Inflammatory macrophage treated with lipopolysaccharide for 1 hour (primary cell): ENCODE measurements at regions not wholly inside any gene's neighbourhood (a gene's known extent, or its start where the extent isn't known, plus 50 kb on each side); places are given as distances from the start of the nearest gene placed in this dataset.

Experiments used
- DNase-seq, 2 donors: peaks; one replicate each; pipeline ENCODE4 v3.0.0-alpha.2; 2020 to 2022

DNA sequence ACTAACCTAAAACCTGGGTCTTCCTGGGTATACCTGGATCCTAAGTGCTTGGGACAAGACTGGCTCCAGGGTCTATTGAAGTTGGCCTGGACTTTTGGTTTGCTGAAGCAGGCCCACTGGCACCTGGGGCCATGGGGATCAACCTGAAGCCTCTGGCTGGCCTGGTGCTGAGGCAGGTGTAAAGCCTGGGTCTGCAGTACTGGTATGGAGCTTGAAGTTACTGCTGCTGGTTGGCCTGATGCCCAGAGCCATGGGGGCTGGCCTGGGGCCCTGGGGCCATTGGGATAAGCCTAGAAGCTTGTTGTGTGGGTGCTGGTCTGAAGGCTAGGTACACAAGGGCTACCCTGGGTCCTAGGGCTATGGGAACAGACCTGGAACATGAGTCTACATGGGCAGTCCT, 743.2 kb upstream of the GRIA3 start:
- DNase-seq: no peak

DNA sequence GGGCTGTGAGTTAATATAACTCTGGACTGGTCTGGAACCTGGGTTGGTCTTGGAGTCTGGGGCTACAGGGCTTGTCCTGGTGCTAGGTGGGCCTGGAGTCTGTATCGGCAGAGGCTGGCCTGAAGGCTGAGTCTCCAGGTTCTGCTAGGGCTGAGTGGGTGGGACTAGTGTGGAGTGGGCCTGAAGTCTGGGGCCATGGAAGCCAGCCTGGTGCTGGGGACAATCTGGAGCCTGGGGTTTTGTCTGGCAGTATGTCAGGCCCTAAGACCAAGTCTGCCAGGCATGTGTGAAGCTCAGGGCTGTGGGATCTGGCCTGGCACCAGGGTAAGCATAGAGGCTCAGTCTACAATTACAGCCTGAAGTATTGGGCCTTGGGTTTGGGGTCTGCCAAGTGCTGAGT, 742.6 kb upstream of the GRIA3 start:
- no peak for DNase-seq

DNA sequence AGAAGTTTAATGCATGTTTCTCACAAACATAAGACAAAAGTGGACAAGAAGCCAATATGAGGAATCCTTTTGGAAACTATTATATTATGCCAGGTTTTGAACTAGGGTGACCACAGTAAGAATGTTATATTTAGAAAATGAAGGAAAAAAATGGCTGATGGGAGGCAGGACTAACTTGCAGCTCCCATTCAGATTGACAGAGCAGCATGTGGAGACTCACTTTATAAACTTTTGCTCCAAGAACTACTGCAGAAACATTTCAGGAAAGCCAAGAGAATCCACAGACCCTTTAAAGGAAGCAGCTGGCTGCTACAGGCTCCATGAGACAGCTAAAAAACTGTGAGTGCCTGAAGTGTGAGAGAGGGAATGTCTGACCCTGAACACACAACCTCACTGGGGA, 738.6 kb upstream of the GRIA3 start:
- no peak for DNase-seq

DNA sequence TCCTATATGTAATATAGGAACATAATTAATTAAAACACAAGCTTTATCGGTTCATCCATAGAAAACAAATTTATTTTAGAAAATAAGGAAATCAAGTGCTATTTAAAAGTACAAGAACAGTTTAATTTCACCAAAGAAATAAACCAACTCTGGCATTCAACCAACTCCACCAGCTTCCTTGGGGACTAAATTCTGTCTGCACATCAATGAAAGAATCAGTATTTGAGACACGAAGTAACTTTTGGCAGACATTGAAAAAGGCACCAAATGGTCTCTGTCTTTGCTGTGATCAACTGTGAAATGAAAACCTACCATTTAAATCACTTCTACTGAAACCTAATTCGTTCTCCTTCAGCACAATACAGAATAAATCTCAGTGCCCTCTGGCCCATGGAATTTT, 719.7 kb upstream of the GRIA3 start:
- no peak for DNase-seq

DNA sequence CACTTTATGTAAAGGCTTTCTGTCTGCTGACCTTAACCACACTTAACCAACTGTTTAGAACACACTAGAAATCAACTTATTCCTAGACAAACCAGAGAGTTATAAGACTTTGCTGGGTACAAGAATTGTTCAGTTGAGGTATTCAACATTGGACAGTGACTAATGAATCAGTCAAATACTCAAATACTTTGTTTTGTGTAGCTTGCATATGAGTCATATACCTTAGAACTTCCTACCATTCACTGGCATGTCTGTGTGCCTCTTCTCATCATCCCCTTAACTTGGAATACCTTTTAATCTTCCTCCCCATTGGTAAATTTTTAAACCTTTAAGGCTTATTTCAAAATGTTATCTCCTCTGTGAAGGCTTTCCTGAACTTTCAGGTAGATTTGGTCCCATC, 708.8 kb upstream of the GRIA3 start:
- no peak for DNase-seq

DNA sequence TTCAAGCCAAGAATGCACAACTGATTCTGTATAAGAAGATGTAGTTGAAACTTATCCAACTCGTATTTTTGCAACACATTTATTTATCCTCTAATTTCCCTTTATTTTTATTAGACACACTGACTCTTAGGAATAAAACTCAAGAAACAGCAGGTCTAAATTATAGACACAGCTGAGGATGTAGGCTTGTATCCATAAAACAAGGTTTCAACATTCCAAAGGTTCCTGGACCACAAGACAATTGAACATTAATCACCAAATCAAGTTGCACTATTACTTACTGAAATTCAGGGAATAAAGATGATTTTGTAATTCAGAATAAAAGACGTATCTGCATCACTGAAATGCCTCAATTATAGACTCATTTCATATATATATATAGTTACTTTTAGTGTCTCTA, 683.5 kb upstream of the GRIA3 start:
- DNase-seq: no peak

DNA sequence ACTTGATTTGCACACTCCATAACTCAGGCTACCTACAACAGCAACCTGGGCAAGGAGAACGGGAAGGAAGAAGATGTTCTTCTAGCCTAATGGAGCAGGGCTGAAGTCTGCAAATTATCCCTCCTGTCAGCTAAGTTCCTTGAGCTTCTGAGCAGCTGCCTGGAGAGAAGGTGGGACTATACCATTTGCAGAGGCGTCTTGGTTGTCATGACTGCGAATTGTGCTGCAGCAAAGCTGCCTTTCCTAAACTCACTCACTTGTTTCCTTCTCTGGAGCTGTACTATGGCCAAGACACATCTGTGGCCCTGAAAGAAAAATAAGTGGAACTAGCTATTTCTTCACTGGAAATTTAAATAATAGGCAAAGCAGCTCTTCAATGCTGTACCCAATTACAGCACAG, 682.4 kb upstream of the GRIA3 start:
- no peak for DNase-seq

DNA sequence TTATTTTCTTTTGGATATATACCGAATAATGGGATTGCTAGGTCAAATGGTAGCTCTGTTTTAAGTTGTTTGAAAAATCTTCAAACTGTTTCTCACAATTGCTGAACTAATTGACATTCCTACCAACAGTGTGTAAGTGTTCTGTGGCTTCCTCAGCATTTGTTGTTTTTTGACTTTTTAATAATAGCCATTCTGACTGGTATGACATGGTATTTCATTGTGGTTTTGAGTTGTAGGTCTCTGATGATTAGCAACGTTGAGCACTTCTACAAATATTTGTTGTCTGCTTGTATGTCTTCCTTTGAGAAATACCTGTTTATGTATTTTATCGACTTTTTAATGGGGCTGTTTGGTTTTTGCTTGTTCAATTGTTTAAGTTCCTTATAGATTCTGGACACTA, 680.1 kb upstream of the GRIA3 start:
- DNase-seq: no peak

DNA sequence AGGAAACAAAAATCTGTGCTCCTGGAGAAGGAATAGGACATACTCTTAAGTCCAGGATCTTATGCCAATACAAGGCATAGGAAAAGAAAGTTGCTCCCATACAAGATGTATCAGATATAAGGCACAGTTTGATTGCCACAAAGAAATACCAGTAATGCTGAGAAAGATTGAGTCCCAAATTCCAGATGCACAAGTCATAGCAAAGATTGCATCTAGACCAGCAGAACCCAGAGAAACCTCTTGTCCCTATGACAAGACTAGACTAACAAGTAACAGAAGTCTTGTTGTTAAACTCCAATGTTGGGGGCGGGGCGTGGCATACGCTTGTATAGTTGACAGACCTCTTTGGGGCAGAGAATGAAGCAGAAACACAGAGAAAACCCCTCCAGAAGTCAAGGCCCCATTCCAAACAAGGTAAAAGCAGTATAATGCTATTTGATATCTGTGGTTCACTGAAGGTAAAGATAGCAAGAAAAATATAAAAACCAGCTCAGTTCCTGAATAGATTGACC, 671.5 kb upstream of the GRIA3 start:
- no peak for DNase-seq

DNA sequence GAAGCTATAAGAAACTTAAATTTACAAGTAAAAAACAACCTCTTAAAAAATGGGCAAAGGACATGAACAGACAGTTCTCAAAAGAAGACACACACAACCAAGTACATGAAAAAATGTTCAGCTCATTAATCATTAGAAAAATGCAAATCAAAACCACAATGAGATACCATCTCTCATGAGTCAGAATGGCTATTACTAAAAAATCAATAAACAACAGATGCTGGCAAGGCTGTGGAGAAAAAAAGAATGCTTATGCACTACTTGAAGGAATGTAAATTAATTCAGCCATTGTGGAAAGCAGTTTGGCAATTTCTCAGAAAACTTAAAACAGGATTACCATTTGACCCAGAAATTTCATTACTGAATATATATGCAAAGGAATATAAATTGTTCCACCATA, 666.3 kb upstream of the GRIA3 start:
- DNase-seq: no peak

DNA sequence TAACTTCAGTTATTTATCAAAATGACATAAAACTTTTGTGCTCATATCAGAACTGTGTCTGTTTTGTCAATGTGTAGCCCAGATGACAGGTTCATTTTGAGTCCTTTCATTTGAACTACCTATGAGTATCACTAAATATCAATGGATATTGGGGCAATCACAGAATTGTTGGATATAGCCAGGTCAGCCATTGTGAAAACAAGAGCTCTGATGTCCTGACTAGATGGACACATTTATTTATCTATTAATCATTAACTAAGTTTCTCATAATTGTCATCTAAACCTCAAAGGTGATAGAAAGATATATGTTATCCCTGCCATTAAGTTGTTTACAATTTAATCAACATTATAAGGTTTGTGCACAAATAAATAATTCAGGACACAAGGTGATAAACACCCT, 638.3 kb upstream of the GRIA3 start:
- no peak for DNase-seq

DNA sequence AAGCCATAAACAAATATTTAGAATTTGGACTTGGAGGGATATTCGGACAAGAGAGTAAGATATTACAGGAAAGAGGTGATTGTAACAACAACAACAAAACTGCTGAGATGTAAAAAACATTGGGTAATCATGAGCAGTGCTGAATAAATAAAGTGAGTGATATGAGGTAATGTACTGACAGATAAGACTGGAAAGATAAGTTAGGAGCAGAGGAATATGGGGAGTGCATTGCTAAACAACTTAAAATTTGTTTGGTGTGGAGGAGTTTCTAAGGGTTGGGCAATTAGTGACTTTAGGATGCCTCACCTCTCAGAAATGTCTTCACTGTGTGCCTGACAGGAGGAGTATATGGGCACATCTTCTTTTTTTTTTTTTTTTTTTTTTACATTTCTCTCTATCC, 637.8 kb upstream of the GRIA3 start:
- DNase-seq: no peak

DNA sequence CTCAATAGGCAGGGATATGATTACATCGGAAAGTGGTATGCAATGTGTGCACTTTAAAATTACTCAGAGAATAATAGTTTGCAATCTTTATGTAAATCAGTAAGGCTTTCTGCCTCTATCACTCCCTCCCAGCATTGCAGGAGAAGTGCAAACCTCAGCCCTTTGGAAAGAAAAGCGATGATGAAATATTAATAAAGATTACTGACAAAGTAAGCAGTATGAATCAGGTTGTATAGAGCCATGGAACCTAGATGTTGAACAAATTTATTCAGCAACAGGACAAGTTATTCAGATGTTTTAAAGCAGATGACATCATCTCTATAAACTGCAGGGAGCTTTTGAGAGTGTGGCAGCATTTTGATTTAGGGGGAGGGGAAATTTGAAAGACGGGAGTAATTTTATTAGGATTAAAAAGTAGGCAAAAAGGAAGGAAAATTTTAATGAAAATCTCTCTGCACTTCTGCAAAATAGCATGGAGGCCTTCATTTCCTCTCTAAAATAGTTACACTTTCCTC, 631.7 kb upstream of the GRIA3 start:
- DNase-seq: no peak

DNA sequence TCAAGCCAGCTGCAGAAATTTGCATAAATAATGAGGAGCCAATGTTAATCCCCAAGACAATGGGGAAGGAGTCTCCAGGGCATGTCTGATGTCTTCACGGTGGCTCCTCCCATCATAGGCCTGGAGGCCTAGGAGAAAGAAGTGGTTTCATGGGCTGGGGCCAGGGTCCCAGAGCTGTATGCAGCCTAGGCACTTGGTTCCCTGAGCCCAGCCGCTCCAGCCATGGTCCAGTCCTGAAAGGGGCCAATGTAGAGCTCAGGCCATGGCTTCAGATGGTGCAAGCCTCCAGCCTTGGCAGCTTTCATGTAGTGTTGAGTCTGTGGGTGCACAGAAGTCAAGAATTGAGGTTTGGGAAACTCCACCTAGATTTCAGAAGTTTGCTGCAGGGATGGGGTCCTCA, 628.2 kb upstream of the GRIA3 start:
- no peak for DNase-seq

DNA sequence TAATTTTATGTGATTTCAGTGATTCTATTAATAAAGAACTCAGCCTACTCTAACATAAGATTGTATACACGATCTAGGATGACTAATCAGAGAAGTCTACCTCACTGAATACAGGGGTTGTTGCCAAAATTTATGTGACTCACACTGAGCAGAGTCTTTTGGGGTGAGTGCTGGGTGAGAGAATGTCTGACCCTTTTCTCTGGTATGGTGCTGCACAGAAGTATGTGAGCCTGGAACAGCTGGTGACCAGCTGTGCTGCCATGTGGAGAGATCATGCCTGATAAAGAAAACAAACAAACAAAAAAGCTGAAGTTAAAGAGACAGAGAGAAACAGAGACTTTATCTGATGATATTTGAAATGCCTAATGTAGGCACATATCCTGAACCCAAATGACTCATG, 618.1 kb upstream of the GRIA3 start:
- no peak for DNase-seq

DNA sequence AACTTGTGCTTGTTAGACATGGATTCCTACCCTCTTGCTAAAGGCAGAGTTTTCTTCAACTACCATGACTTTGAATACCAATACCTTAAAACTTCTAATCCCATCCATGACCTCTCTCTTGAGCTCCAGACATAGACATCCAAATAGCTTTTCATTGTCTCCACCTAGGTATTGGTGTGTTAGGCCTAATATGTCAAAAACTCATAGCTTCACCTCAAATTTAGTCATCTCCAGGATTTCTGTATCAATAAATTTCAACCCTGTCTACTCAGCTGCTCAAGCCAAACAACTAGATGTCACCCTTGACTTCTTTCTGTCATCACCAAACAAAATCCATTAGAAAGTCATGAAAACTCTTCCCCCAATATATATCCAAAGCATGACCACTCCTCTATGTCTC, 617.7 kb upstream of the GRIA3 start:
- no peak for DNase-seq

DNA sequence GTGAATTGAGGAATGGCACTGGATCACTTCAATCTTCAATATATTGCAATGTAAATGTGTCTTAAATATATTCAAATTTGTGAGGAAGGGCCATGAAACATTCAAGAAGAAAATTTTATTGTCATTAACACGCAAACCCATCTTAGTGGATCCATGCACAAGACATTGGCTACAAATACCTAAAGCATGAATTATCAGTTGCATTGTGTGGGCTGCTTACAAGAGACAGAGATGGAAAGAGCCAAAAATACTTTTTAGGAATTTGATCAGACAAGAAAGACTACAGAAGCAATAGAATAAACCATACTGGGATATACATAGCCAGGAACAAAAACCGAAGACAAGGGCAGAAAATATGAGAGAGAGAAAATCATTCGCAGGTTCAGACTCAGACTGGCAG, 616.2 kb upstream of the GRIA3 start:
- DNase-seq: no peak

DNA sequence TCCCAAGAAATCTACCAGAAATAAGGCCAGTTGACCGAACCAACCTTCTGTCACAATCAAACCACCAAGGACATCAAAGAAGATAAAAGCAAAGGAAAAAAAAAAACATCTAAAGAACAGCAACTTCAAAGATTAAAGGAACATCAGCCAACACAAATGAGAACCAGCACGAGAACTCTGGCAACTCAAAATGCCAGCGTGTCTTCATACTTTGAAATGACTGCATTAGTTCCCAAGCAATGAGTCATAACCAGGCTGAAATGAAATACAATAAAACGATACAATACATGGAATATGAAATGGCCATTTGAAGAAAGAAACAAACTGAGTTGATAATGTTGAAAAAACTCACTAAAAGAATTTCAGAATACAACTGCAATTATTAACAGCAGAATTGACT, 611.6 kb upstream of the GRIA3 start:
- DNase-seq: no peak

DNA sequence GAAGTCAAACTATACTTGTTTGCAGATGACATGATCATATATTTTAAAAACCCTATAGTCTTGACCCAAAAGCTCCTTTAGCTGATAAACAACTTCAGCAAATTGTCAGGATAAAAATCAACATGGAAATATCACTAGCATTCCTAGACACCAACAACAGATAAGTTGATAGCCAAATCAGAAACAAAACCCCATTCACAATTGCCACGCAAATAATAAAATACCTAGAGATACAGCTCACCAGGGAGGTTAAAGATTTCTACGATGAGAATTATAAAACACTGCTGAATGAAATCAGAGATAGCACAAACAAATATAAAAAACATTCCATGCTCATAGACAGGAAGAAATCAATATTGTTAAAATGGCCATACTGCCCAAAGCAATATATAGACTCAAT, 605.0 kb upstream of the GRIA3 start:
- no peak for DNase-seq

DNA sequence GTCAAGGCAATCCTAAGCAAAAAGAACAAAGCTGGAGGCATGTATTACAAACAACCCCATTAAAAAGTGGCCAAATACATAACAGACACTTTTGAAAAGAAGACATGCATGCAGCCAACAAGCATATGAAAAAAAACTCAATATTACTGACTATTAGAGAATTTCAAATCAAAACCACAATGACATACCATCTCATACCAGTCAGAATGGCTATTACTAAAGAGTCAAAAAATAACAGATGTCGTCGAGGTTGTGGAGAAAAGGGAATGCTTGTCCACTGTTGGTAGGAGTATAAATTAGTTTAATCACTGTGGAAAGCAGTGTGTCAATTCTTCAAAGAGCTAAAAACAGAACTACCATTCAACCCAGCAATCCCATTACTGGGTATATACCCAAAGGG, 604.6 kb upstream of the GRIA3 start:
- no peak for DNase-seq

DNA sequence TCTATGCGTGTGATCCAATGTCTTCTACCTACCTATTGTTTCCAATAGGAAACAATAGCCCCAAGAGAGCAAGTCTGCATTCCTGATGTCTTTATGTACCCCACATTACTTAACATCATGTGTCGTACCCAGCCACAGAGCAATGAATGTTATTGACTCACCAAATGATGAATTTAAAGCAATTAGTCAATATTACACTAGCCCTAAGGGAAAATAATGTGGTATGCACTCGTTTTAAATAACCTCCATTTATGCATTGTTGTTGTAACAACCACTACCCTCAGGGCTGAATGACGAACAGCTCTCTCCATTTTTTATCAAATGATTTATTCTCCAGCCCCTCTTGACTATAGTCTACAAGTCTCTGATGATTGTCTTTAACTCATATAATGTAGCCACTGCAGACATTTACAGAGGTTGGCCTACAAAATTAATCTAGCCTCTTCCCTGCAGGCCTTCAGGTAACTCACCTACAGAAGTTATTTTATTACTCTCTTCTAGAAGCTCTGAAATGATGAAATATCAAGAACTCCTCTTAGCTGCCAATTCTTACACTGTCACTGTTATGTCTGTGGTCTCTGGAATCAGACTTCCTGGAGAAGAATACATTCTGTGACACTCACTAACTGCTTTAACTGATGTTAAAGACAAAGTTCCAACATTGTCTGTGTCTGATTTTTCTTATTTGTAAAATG, 601.7 kb upstream of the GRIA3 start:
- DNase-seq: no peak

DNA sequence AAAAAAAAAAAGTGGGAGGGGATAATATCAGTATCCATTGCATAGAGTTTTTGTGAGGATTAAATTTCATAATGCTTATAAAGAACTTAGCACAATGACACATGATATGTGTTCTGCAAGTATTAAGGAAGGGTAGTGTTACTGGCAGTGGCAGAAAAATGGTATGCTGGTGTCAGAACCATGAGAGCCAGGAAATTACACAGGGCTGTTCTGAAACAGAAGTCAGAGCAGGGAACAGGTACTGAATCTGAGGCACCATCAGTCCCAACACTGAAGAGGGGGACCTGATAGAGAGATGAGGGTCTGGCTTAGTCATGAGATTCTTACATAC, 601.1 kb upstream of the GRIA3 start:
- DNase-seq: no peak

DNA sequence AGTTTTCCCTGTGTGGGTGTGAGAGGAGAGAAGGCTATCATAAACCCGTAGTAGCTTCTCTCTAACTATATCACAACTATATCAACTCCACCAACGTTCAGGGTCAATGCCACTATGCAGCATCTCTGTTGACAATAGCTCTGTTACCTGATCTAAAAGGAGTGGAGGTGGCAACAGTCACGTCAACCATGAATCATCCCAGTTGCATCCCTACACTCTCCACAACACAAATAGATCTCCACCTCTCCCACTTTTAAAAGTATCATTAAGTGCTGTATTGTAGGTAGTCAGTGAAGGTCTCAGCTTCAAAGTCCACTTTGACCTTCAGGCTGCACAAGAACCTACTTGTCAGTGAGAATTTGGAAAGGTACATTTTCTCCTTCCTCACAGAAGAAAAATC, 600.5 kb upstream of the GRIA3 start:
- DNase-seq: no peak

DNA sequence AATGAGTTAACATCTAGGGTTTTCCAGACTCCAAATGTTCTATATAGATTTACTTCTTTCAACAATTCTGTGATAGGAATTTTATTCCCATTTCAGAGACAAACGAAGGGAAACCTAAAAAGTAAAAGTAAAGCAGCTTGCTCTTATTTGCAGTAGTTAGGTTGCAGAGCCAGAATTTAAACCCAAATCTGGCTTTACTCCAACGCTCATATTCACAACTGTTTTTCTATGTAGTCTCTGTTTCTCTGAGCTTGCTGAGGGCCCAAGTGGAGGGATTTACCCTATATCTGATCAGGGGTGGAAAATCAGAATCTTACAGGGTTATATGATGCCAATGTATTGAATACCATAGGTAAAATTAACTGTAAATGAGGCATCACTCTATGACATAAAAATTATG, 599.1 kb upstream of the GRIA3 start:
- DNase-seq: no peak

DNA sequence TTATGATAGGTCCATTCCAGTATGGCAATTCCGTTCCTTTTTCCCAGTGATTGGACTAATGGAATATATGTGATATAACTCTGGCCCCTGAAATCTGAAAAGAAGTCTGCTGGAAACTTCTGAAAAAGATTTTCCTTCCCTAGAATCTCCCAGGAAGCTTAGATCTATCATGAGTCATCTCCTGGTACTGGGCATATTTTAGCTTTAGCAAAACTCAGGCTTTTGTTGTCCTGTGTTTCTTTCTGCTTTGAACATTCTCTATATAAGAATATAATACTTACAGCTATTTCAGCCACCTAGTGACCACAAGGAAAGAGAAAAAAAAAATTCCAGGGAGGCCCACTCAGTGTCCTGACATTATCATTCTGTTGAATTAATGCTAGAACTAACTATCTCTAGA, 597.2 kb upstream of the GRIA3 start:
- no peak for DNase-seq

DNA sequence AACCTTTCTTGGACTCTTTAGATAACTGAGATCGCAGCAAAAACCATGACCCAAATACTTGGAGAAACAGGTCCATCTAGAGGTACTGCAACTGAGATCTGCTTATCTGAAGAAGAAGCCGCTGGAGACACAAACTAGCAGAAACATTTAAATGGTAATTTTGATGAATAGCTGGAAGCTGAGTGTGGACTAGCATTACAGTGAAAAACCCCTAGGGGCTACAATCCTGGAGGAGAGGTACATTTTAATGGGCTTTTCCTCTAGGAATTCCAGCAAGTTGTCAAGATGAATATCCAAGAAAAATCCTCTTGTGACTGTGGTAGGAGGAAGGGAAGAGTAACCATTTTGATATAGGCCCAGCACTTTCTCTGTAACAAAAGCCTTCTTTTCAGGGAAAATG, 592.5 kb upstream of the GRIA3 start:
- no peak for DNase-seq
